ENCODE measurements at regions not wholly inside any gene's neighbourhood (a gene's known extent, or its start where the extent isn't known, plus 50 kb on each side); places are given as distances from the start of the nearest gene placed in this dataset.

- TF ChIP-seq CTCF (IDR thresholded peaks at IDR 0.05): no peak
- TF ChIP-seq POLR2A (IDR thresholded peaks at IDR 0.05; ENCODE audit: low read depth): no peak
These were observed 449.1 kb downstream of the GPATCH2 start for GRCh38 chr1:217181756-217182155.
